ENCODE measurements at regions not wholly inside any gene's neighbourhood (a gene's known extent, or its start where the extent isn't known, plus 50 kb on each side); places are given as distances from the start of the nearest gene placed in this dataset.

DNA sequence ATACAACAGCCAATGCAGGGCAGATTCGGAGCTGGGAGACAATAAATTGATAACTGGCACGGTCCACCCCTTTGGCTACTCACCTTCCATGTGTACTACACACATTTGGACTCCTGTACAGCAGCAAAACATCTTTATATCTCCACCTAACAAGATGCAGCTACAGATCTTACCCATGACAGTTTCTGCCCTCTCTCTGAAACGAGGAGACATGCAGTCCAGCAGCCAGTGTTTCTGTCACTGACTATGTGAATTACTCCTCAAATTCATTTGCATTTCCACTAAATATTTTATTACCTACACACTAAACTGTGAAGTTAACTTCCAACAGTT is 58.7 kb upstream of the BEGAIN start:
- intact Hi-C loops (cut with micrococcal nuclease): loop anchor here (1.0 to 5.0 kb wide), 5 partner anchors 121 to 981 kb away; no protein-coding TSS in a partner anchor

More for the DNA sequence above, 58.7 kb upstream of the BEGAIN start:
- no peaks in the 10 kb centered on the region for H3K9me1 ChIP-seq (replicated peaks; ENCODE audit: control insufficient read depth, extremely low read depth, insufficient read depth, low read length)
- H3K9me3 ChIP-seq (replicated peaks; ENCODE audit: control insufficient read depth, insufficient read depth, low read length): no peaks in the 10 kb centered on the region
- H3K4me2 ChIP-seq (ENCODE audit: insufficient read depth, low read length): no peak overlapping the region
- BruUV-seq (replicated peaks): no TSS peak
- TF ChIP-seq, protein P1, sequence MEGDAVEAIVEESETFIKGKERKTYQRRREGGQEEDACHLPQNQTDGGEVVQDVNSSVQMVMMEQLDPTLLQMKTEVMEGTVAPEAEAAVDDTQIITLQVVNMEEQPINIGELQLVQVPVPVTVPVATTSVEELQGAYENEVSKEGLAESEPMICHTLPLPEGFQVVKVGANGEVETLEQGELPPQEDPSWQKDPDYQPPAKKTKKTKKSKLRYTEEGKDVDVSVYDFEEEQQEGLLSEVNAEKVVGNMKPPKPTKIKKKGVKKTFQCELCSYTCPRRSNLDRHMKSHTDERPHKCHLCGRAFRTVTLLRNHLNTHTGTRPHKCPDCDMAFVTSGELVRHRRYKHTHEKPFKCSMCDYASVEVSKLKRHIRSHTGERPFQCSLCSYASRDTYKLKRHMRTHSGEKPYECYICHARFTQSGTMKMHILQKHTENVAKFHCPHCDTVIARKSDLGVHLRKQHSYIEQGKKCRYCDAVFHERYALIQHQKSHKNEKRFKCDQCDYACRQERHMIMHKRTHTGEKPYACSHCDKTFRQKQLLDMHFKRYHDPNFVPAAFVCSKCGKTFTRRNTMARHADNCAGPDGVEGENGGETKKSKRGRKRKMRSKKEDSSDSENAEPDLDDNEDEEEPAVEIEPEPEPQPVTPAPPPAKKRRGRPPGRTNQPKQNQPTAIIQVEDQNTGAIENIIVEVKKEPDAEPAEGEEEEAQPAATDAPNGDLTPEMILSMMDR (IDR thresholded peaks at IDR 0.05; ENCODE audit: extremely low read depth in 1 of 2, insufficient read depth in 1 of 2, low read depth in 1 of 2, low read length in 2 of 2): no peak
- TF ChIP-seq FOS (IDR thresholded peaks at IDR 0.05; ENCODE audit: borderline replicate concordance, insufficient read depth, low read length) (no peak), EZH2 (IDR thresholded peaks at IDR 0.05; ENCODE audit: borderline replicate concordance, low read depth, low read length, severe bottlenecking) (no peak), JUN (IDR thresholded peaks at IDR 0.05; ENCODE audit: borderline replicate concordance, insufficient read depth, insufficient read length, low read depth) (no peak), MYC (IDR thresholded peaks at IDR 0.05; ENCODE audit: low read depth, low read length) (no peak), POLR2A (IDR thresholded peaks at IDR 0.05; ENCODE audit: low read depth, low read length) (no peak), GATA2 (IDR thresholded peaks at IDR 0.05; ENCODE audit: insufficient read depth, insufficient read length, low read depth, low read length) (no peak), POLR2AphosphoS5 (IDR thresholded peaks at IDR 0.05; ENCODE audit: insufficient read depth, low read depth, low read length) (no peak)
- TF ChIP-seq, protein P2, sequence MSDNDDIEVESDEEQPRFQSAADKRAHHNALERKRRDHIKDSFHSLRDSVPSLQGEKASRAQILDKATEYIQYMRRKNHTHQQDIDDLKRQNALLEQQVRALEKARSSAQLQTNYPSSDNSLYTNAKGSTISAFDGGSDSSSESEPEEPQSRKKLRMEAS (IDR thresholded peaks at IDR 0.05; ENCODE audit: insufficient read depth, insufficient read length): no peak
- H2AFZ ChIP-seq (ENCODE audit: low read depth, low read length): no peak overlapping the region
- no peak overlapping the region for H3K27ac ChIP-seq (ENCODE audit: insufficient read depth, low read depth, low read length)
- ChIA-PET POLR2A (interaction anchor here (0.8 to 1.5 kb wide), 2 partner anchors 180 to 261 kb away, joined by 3 to 7 read pairs; partner anchors contain the start of gene MEG3), CTCF (interaction anchor here (0.6 to 4.2 kb wide), 61 partner anchors 9 to 982 kb away, joined by 3 to 326 read pairs (median 4); a partner anchor contains a TSS)
- FAIRE-seq (no peak), DNase-seq (ENCODE audit: low read depth, low spot score) (no peak)
- no peak overlapping the region for H3K9ac ChIP-seq (replicated peaks; ENCODE audit: extremely low read depth, insufficient read depth, low read length)
- no peaks in the 10 kb centered on the region for H3K79me2 ChIP-seq (ENCODE audit: control insufficient read depth, insufficient read depth, low read length)
- no peaks in the 10 kb centered on the region for H3K36me3 ChIP-seq (ENCODE audit: control insufficient read depth in 2 of 2, extremely low read depth in 1 of 2, insufficient read depth in 2 of 2, low read length in 2 of 2)
- H4K20me1 ChIP-seq (replicated peaks; ENCODE audit: control insufficient read depth, extremely low read depth, insufficient read depth, low read length): no peaks in the 10 kb centered on the region
- peaks cover 14% of the 10 kb centered on the region for H3K4me1 ChIP-seq (ENCODE audit: control insufficient read depth, extremely low read depth, insufficient read depth, low read length)
- dilution Hi-C loops (cut with MboI; ENCODE audit: extremely low pct_ligation_motif_present, low sequenced_read_pairs): no loop called here
- H3K4me3 ChIP-seq (replicated peaks in 1 of 3; ENCODE audit: insufficient read depth in 1 of 3, low read depth in 1 of 3, low read length in 3 of 3): no peak overlapping the region
- peaks cover 4 to 5% of the 10 kb centered on the region in 2 experiments for H3K27me3 ChIP-seq (ENCODE audit: control insufficient read depth in 2 of 2, insufficient read depth in 2 of 2, low read length in 2 of 2)
